ENCODE measurements at regions not wholly inside any gene's neighbourhood (a gene's known extent, or its start where the extent isn't known, plus 50 kb on each side); places are given as distances from the start of the nearest gene placed in this dataset.

DNA sequence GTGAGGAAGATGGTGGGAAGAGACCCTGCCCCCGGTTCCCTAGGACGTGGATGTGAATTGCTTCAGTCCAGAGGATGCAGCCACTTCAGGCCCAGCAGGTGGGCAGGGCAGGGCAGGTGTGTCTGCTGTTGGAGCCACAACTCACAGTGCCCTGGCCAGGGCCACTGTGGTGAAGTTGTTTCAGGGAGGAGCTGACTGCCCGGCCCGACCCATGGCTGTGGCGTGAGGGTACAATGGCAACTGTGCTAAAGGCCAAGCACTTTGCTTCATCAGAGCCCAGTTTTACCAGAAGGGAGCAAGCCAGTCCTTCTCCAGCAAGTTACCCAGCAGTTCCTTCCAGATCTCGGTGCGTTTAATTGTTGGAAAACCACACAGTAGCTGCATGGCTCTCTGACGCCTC is 1174.4 kb downstream of the BRD1 start:
- Histone ChIP-seq H3K27ac (no peak overlapping the region), H3K4me1 (peaks cover 0 to 48% (median 38%) of the 10 kb centered on the region in 10 experiments; a peak in 16 of 20 replicates), H3K4me2 (no peak overlapping the region), H3K9me3 (replicated peaks in 1 of 11) (peaks cover 0 to 9% (median 0%) of the 10 kb centered on the region in 11 experiments; a peak in 2 of 22 replicates), H3K4me3 (no peak overlapping the region), H4K20me1 (peaks cover 0 to 75% (median 11%) of the 10 kb centered on the region in 11 experiments; a peak in 8 of 22 replicates), H3K27me3 (no peaks in the 10 kb centered on the region), H3K9ac (no peak overlapping the region), H3K36me3 (no peaks in the 10 kb centered on the region)
- no peak for TF ChIP-seq Cebpa-rat (IDR thresholded peaks at IDR 0.05)

- H3K27ac ChIP-seq = no peak overlapping the region
- H3K4me2 ChIP-seq = peak overlapping the region in 2 of 11 experiments; percentile 46 to 53; a peak in 4 of 22 replicates
- H3K27me3 ChIP-seq = no peaks in the 10 kb centered on the region
- H3K4me3 ChIP-seq = no peak overlapping the region
- H3K9me3 ChIP-seq (replicated peaks in 1 of 11) = peaks cover 0 to 9% (median 0%) of the 10 kb centered on the region in 11 experiments; a peak in 2 of 22 replicates
- H4K20me1 ChIP-seq = peaks cover 0 to 78% (median 11%) of the 10 kb centered on the region in 11 experiments; a peak in 8 of 22 replicates
- TF ChIP-seq Cebpa-rat (IDR thresholded peaks at IDR 0.05) = no peak
- peaks cover 0 to 48% (median 38%) of the 10 kb centered on the region in 10 experiments; a peak in 16 of 20 replicates for H3K4me1 ChIP-seq
- no peaks in the 10 kb centered on the region; a peak in 2 of 22 replicates for H3K36me3 ChIP-seq
- no peak overlapping the region for H3K9ac ChIP-seq
Measured at GRCh38 chr22:48652796-48653195, 1174.9 kb downstream of the BRD1 start.

DNA sequence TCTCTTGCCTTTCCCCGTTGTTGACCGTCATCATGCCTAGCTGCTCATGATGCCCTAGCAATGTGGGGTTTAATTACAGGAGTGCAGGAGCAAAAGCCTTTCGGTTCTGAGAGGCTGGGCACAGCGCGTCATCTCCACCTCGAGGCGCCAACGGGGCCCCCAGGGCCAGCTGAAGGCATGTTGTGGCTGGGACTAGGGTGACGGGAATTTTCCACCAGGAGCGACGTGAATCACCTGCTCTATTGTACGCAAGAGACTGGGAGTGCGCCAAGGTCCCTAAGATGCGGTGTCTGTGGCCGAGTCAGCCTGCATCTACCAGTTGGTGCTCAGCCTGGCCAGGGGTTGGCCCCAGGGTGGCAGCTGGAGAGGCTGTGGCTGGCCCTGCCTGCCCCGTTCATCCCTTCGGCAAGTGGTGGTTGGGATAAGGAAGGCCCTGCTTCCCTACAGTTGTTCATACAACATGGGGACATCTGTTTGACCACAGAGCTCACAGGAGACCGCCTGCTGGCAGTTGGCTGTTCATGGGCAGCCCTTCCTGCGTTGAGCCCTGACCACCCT is 1175.6 kb downstream of the BRD1 start:
- Histone ChIP-seq H4K20me1 (peaks cover 0 to 80% (median 11%) of the 10 kb centered on the region in 11 experiments; a peak in 8 of 22 replicates), H3K9ac (no peak overlapping the region), H3K4me1 (peaks cover 0 to 50% (median 39%) of the 10 kb centered on the region in 10 experiments; a peak in 16 of 20 replicates), H3K36me3 (no peaks in the 10 kb centered on the region; a peak in 2 of 22 replicates), H3K4me2 (peak overlapping the region in 8 of 11 experiments; percentile 23 to 53 (median 31); a peak in 12 of 22 replicates), H3K27me3 (no peaks in the 10 kb centered on the region), H3K27ac (no peak overlapping the region), H3K4me3 (no peak overlapping the region), H3K9me3 (replicated peaks in 1 of 11) (peaks cover 0 to 9% (median 0%) of the 10 kb centered on the region in 11 experiments; a peak in 2 of 22 replicates)
- TF ChIP-seq Cebpa-rat (IDR thresholded peaks at IDR 0.05) = no peak

DNA sequence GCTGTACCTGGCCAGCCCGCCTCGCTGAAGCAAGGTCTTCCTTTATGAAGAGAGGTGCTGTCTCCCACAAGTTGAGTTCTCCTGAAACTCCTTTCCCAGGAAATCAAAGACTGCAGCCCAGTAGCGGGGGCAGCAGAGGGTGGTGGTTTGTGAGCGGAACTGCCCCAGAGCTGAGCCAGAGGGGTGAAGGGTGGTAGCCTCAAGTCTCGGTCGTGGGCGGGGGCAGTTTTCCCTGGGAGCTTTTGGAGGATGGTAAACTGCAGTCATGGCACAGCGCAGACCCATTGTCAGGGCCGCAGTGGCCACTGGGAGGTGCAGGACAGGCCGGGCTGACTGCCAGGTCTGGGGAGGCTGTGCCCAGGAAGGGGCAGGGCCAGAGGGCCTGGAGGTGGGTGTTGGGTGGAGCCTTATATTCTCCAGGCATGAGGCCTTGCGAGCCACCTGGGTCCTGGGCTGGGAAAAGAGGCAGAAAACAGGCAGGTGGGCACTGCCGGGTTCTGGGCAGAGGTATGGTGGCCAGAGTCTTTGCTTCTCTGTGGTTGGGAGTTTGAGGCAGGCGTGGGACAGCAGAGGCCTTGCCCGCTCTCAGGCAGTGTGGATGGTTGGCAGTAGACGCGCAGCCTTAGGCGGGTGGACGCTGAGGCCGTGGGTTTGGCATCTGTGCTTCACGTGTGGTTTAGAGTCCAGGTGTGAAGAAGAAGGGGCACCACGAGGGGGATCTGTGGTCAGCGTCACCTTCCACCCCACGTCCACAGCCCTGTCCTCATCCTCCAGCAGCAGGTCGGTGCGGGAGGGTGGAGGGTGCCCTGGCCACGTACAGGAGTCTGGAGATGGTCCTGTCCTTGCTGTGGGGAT is 1176.4 kb downstream of the BRD1 start:
- H3K9me3 ChIP-seq (replicated peaks in 1 of 11) = peaks cover 0 to 9% (median 0%) of the 10 kb centered on the region in 11 experiments; a peak in 2 of 22 replicates
- H3K4me2 ChIP-seq = peak overlapping the region in 8 of 11 experiments; percentile 23 to 53 (median 31); a peak in 9 of 22 replicates
- peaks cover 0 to 87% (median 11%) of the 10 kb centered on the region in 11 experiments; a peak in 8 of 22 replicates for H4K20me1 ChIP-seq
- H3K27ac ChIP-seq = no peak overlapping the region
- no peaks in the 10 kb centered on the region for H3K27me3 ChIP-seq
- H3K4me3 ChIP-seq = no peak overlapping the region
- TF ChIP-seq Cebpa-rat (IDR thresholded peaks at IDR 0.05) = no peak
- no peaks in the 10 kb centered on the region; a peak in 2 of 22 replicates for H3K36me3 ChIP-seq
- H3K4me1 ChIP-seq = peaks cover under 1 to 57% (median 46%) of the 10 kb centered on the region in 10 experiments; a peak in 16 of 20 replicates
- no peak overlapping the region for H3K9ac ChIP-seq

- Histone ChIP-seq H4K20me1 (peaks cover 0 to 94% (median 14%) of the 10 kb centered on the region in 11 experiments; a peak in 11 of 22 replicates), H3K4me2 (no peak overlapping the region), H3K27ac (no peak overlapping the region), H3K9ac (no peak overlapping the region), H3K36me3 (no peaks in the 10 kb centered on the region; a peak in 2 of 22 replicates), H3K4me3 (no peak overlapping the region), H3K9me3 (replicated peaks in 1 of 11) (peaks cover 0 to 7% (median 0%) of the 10 kb centered on the region in 11 experiments; a peak in 2 of 22 replicates), H3K27me3 (no peaks in the 10 kb centered on the region), H3K4me1 (peaks cover 4 to 57% (median 47%) of the 10 kb centered on the region in 10 experiments; a peak in 17 of 20 replicates)
- TF ChIP-seq Cebpa-rat (IDR thresholded peaks at IDR 0.05) = no peak
Measured at GRCh38 chr22:48650323-48651035, 1177.2 kb downstream of the BRD1 start.

DNA sequence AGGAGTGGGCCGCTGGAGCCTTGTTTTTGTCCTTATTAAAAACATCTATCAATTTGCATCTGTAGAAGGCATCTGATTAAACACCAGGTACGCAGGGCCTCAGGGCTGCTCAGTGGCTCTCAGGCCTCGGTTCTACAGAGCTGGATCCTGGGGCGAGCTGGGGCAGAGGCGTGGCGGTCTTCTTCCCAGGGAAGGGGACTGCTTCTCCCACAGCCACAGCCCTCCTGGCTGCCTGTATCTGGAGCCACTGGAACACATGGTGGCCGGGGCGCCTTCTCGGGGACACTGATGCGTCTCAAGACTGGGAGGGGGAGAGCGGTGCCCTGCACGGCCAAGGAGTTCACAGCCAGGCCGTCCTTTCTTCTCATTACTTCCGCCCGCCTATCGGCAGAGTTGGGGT is 1178.2 kb downstream of the BRD1 start:
- Histone ChIP-seq H3K9me3 (replicated peaks in 1 of 11) (no peaks in the 10 kb centered on the region), H3K4me1 (peaks cover 6 to 60% (median 48%) of the 10 kb centered on the region in 10 experiments; a peak in 19 of 20 replicates)

DNA sequence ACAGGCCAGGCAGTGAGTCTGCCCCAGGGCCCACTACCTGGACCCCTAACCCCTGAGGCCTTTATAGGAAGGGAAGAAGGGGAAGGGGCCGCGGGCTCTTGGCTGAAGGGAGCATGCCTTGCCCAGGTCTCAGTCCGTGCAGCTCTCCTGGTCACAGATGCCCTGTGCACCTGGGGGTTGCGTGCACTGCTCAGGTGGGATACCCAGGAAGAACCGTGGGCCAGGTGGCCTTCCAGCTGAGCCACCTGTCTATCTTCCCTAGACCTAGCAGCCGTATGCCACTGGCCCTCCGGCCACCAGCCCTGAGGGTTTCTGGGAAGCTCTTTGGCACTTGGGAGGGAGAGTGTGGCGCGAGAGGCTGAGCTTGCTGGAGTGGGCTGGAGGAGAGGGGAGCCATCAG is 1178.6 kb downstream of the BRD1 start:
- H3K36me3 ChIP-seq = no peaks in the 10 kb centered on the region; a peak in 2 of 22 replicates
- no peak overlapping the region for H3K9ac ChIP-seq
- peaks cover 0 to 94% (median 22%) of the 10 kb centered on the region in 11 experiments; a peak in 15 of 22 replicates for H4K20me1 ChIP-seq
- no peaks in the 10 kb centered on the region for H3K27me3 ChIP-seq
- no peak for TF ChIP-seq Cebpa-rat (IDR thresholded peaks at IDR 0.05)
- no peak overlapping the region for H3K4me3 ChIP-seq
- H3K4me2 ChIP-seq = no peak overlapping the region
- no peaks in the 10 kb centered on the region for H3K9me3 ChIP-seq (replicated peaks in 1 of 11)
- no peak overlapping the region for H3K27ac ChIP-seq
- peaks cover 10 to 65% (median 52%) of the 10 kb centered on the region in 10 experiments; a peak in 19 of 20 replicates for H3K4me1 ChIP-seq

More for the DNA sequence above, 1178.2 kb downstream of the BRD1 start:
- Histone ChIP-seq H3K36me3 (no peaks in the 10 kb centered on the region; a peak in 2 of 22 replicates), H3K27me3 (no peaks in the 10 kb centered on the region), H3K4me3 (no peak overlapping the region), H3K9ac (no peak overlapping the region), H3K4me2 (no peak overlapping the region), H3K27ac (no peak overlapping the region), H4K20me1 (peaks cover 0 to 94% (median 18%) of the 10 kb centered on the region in 11 experiments; a peak in 15 of 22 replicates)
- TF ChIP-seq Cebpa-rat (IDR thresholded peaks at IDR 0.05) = no peak
